ACHN (cell line): ENCODE measurements at regions not wholly inside any gene's neighbourhood (a gene's known extent, or its start where the extent isn't known, plus 50 kb on each side); places are given as distances from the start of the nearest gene placed in this dataset.

ENCODE experiments used
- DNase-seq: peaks from one replicate; pipeline ENCODE4 v3.0.0-alpha.2; 2015
- in situ Hi-C: cut with HindIII; loops from 2 replicates; pipeline ENCODE4 v1.10.0; 2017; ENCODE audit warnings: low sequenced_read_pairs, low pct_ligation_motif_present, low pct_unique_long_range_greater_than_20kb

DNA sequence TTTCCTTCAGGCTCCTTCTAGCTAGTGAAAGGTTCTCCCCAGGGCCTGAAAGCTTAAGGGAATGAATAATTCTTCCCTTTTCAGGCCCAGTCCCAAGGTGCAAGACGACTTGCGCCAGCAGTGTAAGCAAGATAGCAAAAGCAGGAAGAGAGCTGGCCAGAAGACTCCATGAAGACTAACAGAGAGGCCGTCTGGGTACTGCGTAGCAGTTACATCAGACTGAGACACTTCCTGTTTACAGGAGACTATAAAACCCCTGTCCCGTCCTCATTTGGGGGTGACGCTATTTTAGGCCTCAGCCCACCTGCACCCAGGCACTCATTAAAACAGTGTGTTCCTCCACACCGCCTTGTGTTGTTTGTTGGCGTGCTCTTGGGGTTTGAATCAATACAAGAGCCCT, 90.7 kb upstream of the MOCS2 start:
- no peak for DNase-seq
- in situ Hi-C loops, result no loop called here

DNA sequence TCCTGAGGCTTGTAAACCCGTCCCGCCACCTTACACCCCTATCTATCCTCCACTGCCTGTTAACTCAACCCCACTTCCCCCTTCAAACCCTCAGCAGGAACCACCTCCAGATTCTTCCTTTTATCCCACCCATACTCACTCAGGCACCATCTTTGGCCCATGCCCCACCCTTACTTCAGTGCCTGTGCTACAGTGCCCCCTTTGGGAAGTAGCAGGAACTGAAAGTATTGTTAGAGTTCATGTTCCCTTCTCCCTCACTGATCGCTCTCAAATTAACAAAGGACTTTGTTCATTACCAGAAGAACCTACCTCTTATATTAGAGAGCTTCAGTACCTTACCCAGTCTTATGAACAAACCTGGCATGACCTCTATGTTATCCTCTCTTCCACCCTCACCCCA, 92.2 kb upstream of the MOCS2 start:
- in situ Hi-C loops, result no loop called here
- peak; percentile 9 for DNase-seq

GRCh38 chr5:53206562-53206961, 97.0 kb upstream of the MOCS2 start:
- in situ Hi-C loops, result no loop called here
- DNase-seq, result no peak

DNA sequence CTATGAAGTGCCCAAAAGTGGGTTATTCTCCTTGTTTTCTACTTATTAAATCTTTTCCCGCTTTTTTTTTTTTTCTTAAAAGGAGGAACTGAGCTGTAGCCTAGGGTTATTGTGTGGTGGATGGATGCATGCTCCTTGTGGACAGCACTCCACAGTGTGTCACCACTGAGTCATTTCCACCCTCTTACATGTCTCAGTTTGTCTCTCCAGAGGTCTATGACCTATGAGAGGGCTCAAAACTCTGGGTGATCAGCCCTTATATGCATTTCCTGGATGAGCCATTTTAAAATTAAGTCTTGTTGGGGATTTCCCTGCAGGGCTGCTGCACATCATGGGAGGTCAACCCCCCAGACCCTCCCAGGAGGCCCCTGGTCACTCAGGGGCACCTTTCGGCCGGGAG, 102.2 kb upstream of the MOCS2 start:
- no peak for DNase-seq
- in situ Hi-C loops, result no loop called here

GRCh38 chr5:53219174-53219573, 109.6 kb upstream of the MOCS2 start:
- DNase-seq, result no peak
- in situ Hi-C loops, result no loop called here

- in situ Hi-C loops, result no loop called here
- no peak for DNase-seq
Measured at GRCh38 chr5:53219610-53220009, 110.1 kb upstream of the MOCS2 start.

DNA sequence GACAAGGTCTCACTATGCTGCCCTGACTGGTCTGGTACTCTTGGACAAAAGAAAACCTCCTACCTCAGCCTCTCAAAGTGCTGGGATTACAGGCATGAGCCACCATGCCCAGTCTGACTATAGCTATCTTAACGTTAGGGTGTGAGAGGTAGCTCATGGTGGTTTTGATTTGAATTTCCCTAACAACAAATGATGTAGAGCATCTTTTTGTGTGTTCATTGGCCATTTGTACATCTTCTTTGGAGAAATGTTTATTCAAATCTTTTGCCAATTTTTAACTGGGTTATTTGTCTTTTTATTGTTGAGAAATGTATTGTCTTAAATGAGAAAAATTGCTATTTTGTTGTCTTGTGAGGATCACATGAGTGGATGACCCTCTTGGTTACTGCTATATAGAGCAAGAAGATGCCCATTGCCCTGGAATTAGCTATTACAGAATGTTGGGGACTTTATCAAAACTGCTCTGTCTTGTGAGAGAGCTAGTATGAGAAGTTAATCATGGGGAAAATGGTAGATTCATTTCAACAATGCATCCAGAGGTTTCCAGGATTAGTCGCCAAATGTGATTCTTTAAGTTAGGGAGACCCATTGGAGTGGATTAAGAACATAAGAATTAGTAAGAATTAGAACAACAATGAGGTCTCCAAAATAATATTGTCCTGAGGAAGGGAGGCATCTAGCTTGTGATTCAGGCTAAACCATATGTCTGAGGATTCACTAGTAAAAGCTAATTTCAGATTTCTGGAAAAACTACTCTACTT, 124.3 kb upstream of the MOCS2 start:
- in situ Hi-C loops, result no loop called here
- no peak for DNase-seq

- in situ Hi-C loops, result no loop called here
- DNase-seq, result no peak
Measured at GRCh38 chr5:53236683-53237082, 127.1 kb upstream of the MOCS2 start.

- in situ Hi-C loops, result no loop called here
- no peak for DNase-seq
Measured at GRCh38 chr5:53237876-53238275, 128.3 kb upstream of the MOCS2 start.

GRCh38 chr5:53239301-53239990, 129.9 kb upstream of the MOCS2 start:
- DNase-seq, result no peak
- in situ Hi-C loops, result no loop called here

GRCh38 chr5:53240661-53241060, 131.1 kb upstream of the MOCS2 start:
- no peak for DNase-seq
- in situ Hi-C loops, result no loop called here

- in situ Hi-C loops, result no loop called here
- no peak for DNase-seq
Measured at GRCh38 chr5:53241572-53241971, 132.0 kb upstream of the MOCS2 start.

- in situ Hi-C loops, result no loop called here
- DNase-seq, result no peak
Measured at GRCh38 chr5:53243403-53243802, 133.8 kb upstream of the MOCS2 start.

DNA sequence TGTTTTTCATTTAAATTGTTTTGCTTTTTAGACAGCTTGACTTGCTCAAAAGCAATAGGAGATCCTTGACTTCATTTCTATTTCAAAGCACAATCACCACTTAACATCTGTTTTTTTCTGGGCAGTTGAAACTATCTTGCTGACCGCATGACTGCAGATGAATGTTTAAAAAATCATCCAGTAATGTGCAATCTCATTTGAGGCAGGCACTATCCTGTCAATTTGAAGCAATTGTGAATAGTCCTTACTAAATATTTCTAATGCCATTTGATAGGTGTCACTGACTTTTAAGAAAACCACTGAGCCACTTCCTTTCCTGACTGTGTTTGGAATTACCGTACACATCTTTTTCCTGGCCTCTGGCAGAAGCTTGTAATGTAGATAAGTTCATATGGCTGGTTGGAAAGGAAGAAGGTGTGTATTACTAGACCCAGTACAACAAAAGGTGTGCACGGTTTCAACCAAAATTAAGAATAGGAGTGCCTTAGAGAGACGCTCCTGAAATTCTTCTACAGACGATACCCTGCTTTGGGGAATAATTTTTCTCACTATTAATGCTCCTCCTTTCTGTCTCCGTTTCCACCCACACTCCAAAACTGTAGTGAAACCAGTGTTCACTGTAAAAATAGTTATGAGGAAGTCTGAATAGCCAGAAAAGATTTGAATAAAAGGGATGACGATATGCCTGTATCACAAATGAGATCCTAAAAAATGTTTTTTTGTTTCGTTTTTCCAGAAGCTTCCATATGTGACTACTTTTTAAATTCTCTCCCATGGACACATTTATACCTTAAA, 136.7 kb upstream of the MOCS2 start:
- peak; percentile 2 for DNase-seq

DNA sequence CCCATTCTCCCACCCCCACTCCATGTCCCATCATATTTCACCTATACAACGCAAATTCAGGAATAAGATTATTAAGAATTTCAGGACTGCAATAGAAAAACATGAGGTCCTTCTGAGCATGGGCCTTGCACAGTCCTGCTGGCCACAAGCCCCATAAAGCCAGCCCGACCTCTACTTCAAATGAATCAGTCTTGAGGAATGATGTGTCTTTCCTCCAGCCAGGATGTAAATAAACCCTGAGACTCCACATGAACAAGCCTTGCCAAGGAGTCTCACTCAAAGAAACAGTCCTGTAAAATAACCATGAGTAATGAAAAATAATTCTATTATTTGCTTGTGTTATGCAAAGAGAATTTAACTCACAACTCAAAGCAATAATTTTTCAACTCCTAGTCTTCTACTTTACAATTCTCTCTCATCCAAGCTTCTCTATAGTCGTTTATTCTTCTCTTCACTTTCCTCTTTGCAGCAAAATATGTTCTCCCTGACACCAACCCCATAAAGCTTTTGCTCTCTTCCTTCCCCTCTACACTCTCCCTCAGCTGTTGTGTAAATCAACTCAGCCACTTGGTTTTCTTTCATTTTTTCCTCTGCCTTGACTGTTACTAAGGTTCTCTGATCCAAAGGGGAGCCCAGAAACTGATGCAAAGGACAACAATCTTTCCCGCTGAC, 140.1 kb upstream of the MOCS2 start:
- in situ Hi-C loops, result no loop called here

More for the DNA sequence above, 136.7 kb upstream of the MOCS2 start:
- in situ Hi-C loops, result no loop called here

GRCh38 chr5:53250201-53250550, 140.6 kb upstream of the MOCS2 start:
- in situ Hi-C loops, result no loop called here
- DNase-seq, result no peak

More for the DNA sequence above, 140.1 kb upstream of the MOCS2 start:
- no peak for DNase-seq

DNA sequence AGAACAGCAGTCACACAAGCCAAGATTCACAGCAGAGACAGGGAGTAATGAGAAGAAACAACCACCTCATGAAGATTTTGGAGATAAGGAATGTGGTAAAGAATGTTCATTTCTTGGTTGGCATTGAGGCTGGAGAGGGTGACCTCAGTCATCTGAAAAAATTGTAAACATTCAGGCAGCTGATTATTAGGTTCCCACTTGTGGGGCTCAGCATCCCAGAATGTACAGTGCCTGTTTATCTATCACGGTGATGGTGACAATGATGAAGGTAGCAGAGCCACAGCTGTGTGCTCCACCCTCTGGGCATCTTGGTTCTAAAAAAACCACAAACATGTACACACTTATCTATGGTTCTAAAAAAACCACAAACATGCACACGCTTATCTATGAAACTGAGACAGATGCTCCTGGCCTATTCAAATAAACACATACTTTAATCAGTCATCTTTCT, 143.9 kb upstream of the MOCS2 start:
- in situ Hi-C loops, result no loop called here
- no peak for DNase-seq

GRCh38 chr5:53256746-53257145, 147.2 kb upstream of the MOCS2 start:
- DNase-seq, result no peak

GRCh38 chr5:53257806-53258373, 148.3 kb upstream of the MOCS2 start:
- no peak for DNase-seq
- in situ Hi-C loops, result no loop called here

More at GRCh38 chr5:53256746-53257145, 147.2 kb upstream of the MOCS2 start:
- in situ Hi-C loops, result no loop called here
